ENCODE measurements at regions not wholly inside any gene's neighbourhood (a gene's known extent, or its start where the extent isn't known, plus 50 kb on each side); places are given as distances from the start of the nearest gene placed in this dataset.

- Histone ChIP-seq H3K9ac (no peak overlapping the region), H4K20me1 (ENCODE audit: low read depth) (no peaks in the 10 kb centered on the region), H3K4me2 (no peak overlapping the region), H2AFZ (replicated peaks) (no peak overlapping the region), H3K79me2 (ENCODE audit: low read depth) (no peaks in the 10 kb centered on the region), H3K27me3 (no peaks in the 10 kb centered on the region), H3F3A (ENCODE audit: low read depth) (no peaks in the 10 kb centered on the region), H3K36me3 (no peaks in the 10 kb centered on the region), H3K9me3 (ENCODE audit: low read depth) (no peaks in the 10 kb centered on the region), H3K4me3 (no peak overlapping the region), H3K27ac (no peak overlapping the region), H3K4me1 (no peaks in the 10 kb centered on the region)
- Mint-ChIP-seq H3K9me3 (peaks cover 7% of the 10 kb centered on the region), H3K27ac (no peak overlapping the region), H3K4me1 (peaks cover 12% of the 10 kb centered on the region), H3K27me3 (ENCODE audit: insufficient read depth, low read depth) (peaks cover 2% of the 10 kb centered on the region), H3K36me3 (no peaks in the 10 kb centered on the region), H3K4me3 (no peak overlapping the region)
- DNase-seq (ENCODE audit: low spot score): no peak
- TF ChIP-seq EZH2phosphoT487 (IDR thresholded peaks at IDR 0.05): no peak
- TF ChIP-seq CTCF (IDR thresholded peaks at IDR 0.05): no peak
- no peak for TF ChIP-seq EZH2 (IDR thresholded peaks at IDR 0.05)
Observed at GRCh38 chr4:183821076-183821853, 83.8 kb upstream of the STOX2 start.

GRCh38 chr4:183823434-183823833, 81.7 kb upstream of the STOX2 start:
- H3K79me2 ChIP-seq (ENCODE audit: low read depth): no peaks in the 10 kb centered on the region
- Mint-ChIP-seq H3K36me3 (no peaks in the 10 kb centered on the region), H3K4me3 (no peak overlapping the region), H3K9me3 (peaks cover 7% of the 10 kb centered on the region), H3K27ac (no peak overlapping the region), H3K27me3 (ENCODE audit: insufficient read depth, low read depth) (peaks cover 2% of the 10 kb centered on the region), H3K4me1 (peaks cover 16% of the 10 kb centered on the region)
- H3F3A ChIP-seq (ENCODE audit: low read depth): no peaks in the 10 kb centered on the region
- peak; percentile 31 for DNase-seq (ENCODE audit: low spot score)
- no peaks in the 10 kb centered on the region for H3K27me3 ChIP-seq
- no peak overlapping the region for H3K9ac ChIP-seq
- no peak overlapping the region for H3K4me3 ChIP-seq
- H3K4me2 ChIP-seq: no peak overlapping the region
- no peak overlapping the region for H3K27ac ChIP-seq
- H3K4me1 ChIP-seq: no peaks in the 10 kb centered on the region
- H4K20me1 ChIP-seq (ENCODE audit: low read depth): no peaks in the 10 kb centered on the region
- no peaks in the 10 kb centered on the region for H3K9me3 ChIP-seq (ENCODE audit: low read depth)
- no peak for TF ChIP-seq EZH2phosphoT487 (IDR thresholded peaks at IDR 0.05)
- no peak for TF ChIP-seq CTCF (IDR thresholded peaks at IDR 0.05)
- no peak for TF ChIP-seq EZH2 (IDR thresholded peaks at IDR 0.05)
- no peaks in the 10 kb centered on the region for H3K36me3 ChIP-seq
- peak overlapping the region; percentile 32 for H2AFZ ChIP-seq (replicated peaks)

- Histone ChIP-seq H3K79me2 (ENCODE audit: low read depth) (no peaks in the 10 kb centered on the region), H3K4me1 (no peaks in the 10 kb centered on the region), H3K4me3 (no peak overlapping the region), H2AFZ (replicated peaks) (no peak overlapping the region), H3K9me3 (ENCODE audit: low read depth) (no peaks in the 10 kb centered on the region), H3K9ac (no peak overlapping the region), H3K27me3 (no peaks in the 10 kb centered on the region), H3K4me2 (no peak overlapping the region), H3K27ac (no peak overlapping the region), H3K36me3 (no peaks in the 10 kb centered on the region), H4K20me1 (ENCODE audit: low read depth) (no peaks in the 10 kb centered on the region), H3F3A (ENCODE audit: low read depth) (no peaks in the 10 kb centered on the region)
- Mint-ChIP-seq H3K9me3 (peaks cover 5% of the 10 kb centered on the region), H3K27me3 (ENCODE audit: insufficient read depth, low read depth) (peaks cover 3% of the 10 kb centered on the region), H3K4me3 (no peak overlapping the region), H3K36me3 (no peaks in the 10 kb centered on the region), H3K4me1 (peaks cover 16% of the 10 kb centered on the region), H3K27ac (no peak overlapping the region)
- no peak for TF ChIP-seq CTCF (IDR thresholded peaks at IDR 0.05)
- TF ChIP-seq EZH2 (IDR thresholded peaks at IDR 0.05): no peak
- TF ChIP-seq EZH2phosphoT487 (IDR thresholded peaks at IDR 0.05): no peak
- no peak for DNase-seq (ENCODE audit: low spot score)
Observed at GRCh38 chr4:183825346-183825745, 79.8 kb upstream of the STOX2 start.
